GM23338 (cell line): ENCODE measurements at regions not wholly inside any gene's neighbourhood (a gene's known extent, or its start where the extent isn't known, plus 50 kb on each side); places are given as distances from the start of the nearest gene placed in this dataset.

Experiments used
- ATAC-seq: fragments of 200-7000 bp; cut with Tn5 transposase; 3 replicates; pipeline ENCODE4 v1.9.1; 2020
- DNase-seq: peaks from one replicate; pipeline ENCODE4 v3.0.0-alpha.2; 2015; ENCODE audit warnings: low spot score
- H2AFZ ChIP-seq: fragments of 200-600 bp; sonication (generic); 2 replicates; pipeline ENCODE4 v1.8.0; 2016; ENCODE audit warnings: antibody characterized with exemption, mild to moderate bottlenecking, moderate library complexity
- H3F3A ChIP-seq: fragments of 200-600 bp; sonication (generic); replicated peaks from 2 replicates; pipeline ENCODE4 v1.8.0; 2017; ENCODE audit warnings: antibody characterized with exemption, mixed run types, low read depth
- H3K27ac ChIP-seq: fragments of 200-600 bp; sonication (generic); 2 replicates; pipeline ENCODE4 v1.6.1; 2016; ENCODE audit warnings: low read depth
- H3K27me3 ChIP-seq: fragments of 200-600 bp; sonication (generic); 2 replicates; pipeline ENCODE4 v1.8.0; 2016; ENCODE audit warnings: mild to moderate bottlenecking, mixed run types, moderate library complexity; ENCODE audit not compliant: insufficient read depth
- H3K36me3 ChIP-seq: fragments of 200-600 bp; sonication (generic); 2 replicates; pipeline ENCODE4 v1.8.0; 2016; ENCODE audit warnings: mild to moderate bottlenecking; ENCODE audit not compliant: insufficient read depth
- H3K4me1 ChIP-seq: fragments of 200-600 bp; sonication (generic); 2 replicates; pipeline ENCODE4 v1.8.0; 2016; ENCODE audit warnings: mild to moderate bottlenecking, moderate library complexity; ENCODE audit not compliant: insufficient read depth
- H3K4me2 ChIP-seq: fragments of 200-600 bp; sonication (generic); 2 replicates; pipeline ENCODE4 v1.7.1; 2017; ENCODE audit warnings: mixed run types
- H3K4me3 ChIP-seq: fragments of 200-600 bp; sonication (generic); 2 replicates; pipeline ENCODE4 v1.6.1; 2016; ENCODE audit warnings: mixed run types
- H3K79me2 ChIP-seq: fragments of 200-600 bp; sonication (generic); replicated peaks from 2 replicates; pipeline ENCODE4 v1.8.0; 2017; ENCODE audit warnings: mild to moderate bottlenecking; ENCODE audit not compliant: insufficient read depth
- H3K9me2 ChIP-seq: fragments of 200-600 bp; sonication (generic); 2 replicates; pipeline ENCODE4 v1.8.0; 2017; ENCODE audit not compliant: insufficient read depth
- H4K20me1 ChIP-seq: fragments of 200-600 bp; sonication (generic); replicated peaks from 2 replicates; pipeline ENCODE4 v1.8.0; 2017; ENCODE audit warnings: mild to moderate bottlenecking; ENCODE audit not compliant: insufficient read depth
- H3K27ac Mint-ChIP-seq: 2 replicates; pipeline ENCODE4 v1.8.0; 2020; ENCODE audit warnings: inconsistent platforms, mild to moderate bottlenecking, moderate library complexity, mixed read lengths
- H3K27me3 Mint-ChIP-seq: 3 replicates; pipeline ENCODE4 v1.8.0; 2022; ENCODE audit warnings: low read depth, mild to moderate bottlenecking, moderate library complexity, mixed read lengths, inconsistent platforms; ENCODE audit not compliant: insufficient read depth, poor library complexity
- H3K36me3 Mint-ChIP-seq: 3 replicates; pipeline ENCODE4 v1.8.0; 2021; ENCODE audit warnings: low read depth, mild to moderate bottlenecking, inconsistent platforms, moderate library complexity, mixed read lengths
- H3K4me1 Mint-ChIP-seq: 3 replicates; pipeline ENCODE4 v1.8.0; 2020; ENCODE audit warnings: mild to moderate bottlenecking, inconsistent platforms, mixed read lengths
- H3K4me3 Mint-ChIP-seq: 3 replicates; pipeline ENCODE4 v1.8.0; 2021; ENCODE audit warnings: moderate library complexity, mild to moderate bottlenecking, inconsistent platforms, mixed read lengths
- H3K9me3 Mint-ChIP-seq: 3 replicates; pipeline ENCODE4 v1.8.0; 2020; ENCODE audit warnings: moderate library complexity, mild to moderate bottlenecking, inconsistent platforms, mixed read lengths
- CTCF ChIP-seq, 2 experiments: fragments of 200-600 bp in 1 of 2; sonication (generic) in 1 of 2; conservative IDR thresholded peaks; 2 replicates each; pipeline versions ENCODE4 v1.5.1 to v1.6.1; 2016 to 2017; ENCODE audit warnings: antibody characterized with exemption in 2 of 2, low read depth in 2 of 2, mild to moderate bottlenecking in 2 of 2, moderate library complexity in 1 of 2
- ETS1 ChIP-seq: IDR thresholded peaks from 2 replicates; pipeline ENCODE4 v1.6.1; 2016; ENCODE audit warnings: antibody characterized with exemption
- EZH2 ChIP-seq: fragments of 200-600 bp; sonication (generic); IDR thresholded peaks from one replicate; pipeline ENCODE4 v1.8.0; 2017; ENCODE audit warnings: antibody characterized with exemption, mild to moderate bottlenecking, low read depth; ENCODE audit not compliant: unreplicated experiment
- JUNB ChIP-seq: IDR thresholded peaks from one replicate; pipeline ENCODE4 v1.6.1; 2016; ENCODE audit warnings: antibody characterized with exemption; ENCODE audit not compliant: unreplicated experiment
- POLR2AphosphoS5 ChIP-seq: IDR thresholded peaks from 2 replicates; pipeline ENCODE4 v1.6.1; 2016; ENCODE audit warnings: antibody characterized with exemption, low read depth
- ZNF331 ChIP-seq: fragments of 250-450 bp; sonication (Bioruptor Pico); IDR thresholded peaks from 2 replicates; pipeline ENCODE4 v1.5.0; 2020; ENCODE audit warnings: low read depth, mild to moderate bottlenecking, moderate library complexity
- ZNF462 ChIP-seq: fragments of 250-450 bp; sonication (Bioruptor Pico); IDR thresholded peaks from 2 replicates; pipeline ENCODE4 v1.5.0; 2020; ENCODE audit warnings: mild to moderate bottlenecking, moderate library complexity

DNA sequence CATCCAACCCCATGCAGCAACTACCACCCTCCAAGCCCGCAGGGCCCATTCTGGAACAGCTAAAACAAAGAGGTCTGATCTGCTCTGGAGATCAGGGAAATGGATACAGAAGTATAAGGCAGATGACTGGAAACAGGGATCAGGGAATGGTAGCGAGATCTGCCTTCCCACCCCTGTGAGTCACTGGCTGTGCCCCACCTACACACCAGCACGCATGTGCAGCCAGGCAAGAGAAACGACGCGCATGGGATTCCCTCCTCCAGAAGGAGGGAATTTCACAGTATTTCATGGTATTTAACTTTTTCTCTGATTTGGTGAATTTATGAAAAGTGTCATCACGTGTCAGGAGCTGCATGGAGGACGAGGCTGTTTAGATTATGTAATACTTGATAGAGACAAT, 116.7 kb downstream of the ARRDC4 start (continued):
- TF ChIP-seq ZNF462 (CRISPR knock-in tag) (no peak), ETS1 (no peak)

DNA sequence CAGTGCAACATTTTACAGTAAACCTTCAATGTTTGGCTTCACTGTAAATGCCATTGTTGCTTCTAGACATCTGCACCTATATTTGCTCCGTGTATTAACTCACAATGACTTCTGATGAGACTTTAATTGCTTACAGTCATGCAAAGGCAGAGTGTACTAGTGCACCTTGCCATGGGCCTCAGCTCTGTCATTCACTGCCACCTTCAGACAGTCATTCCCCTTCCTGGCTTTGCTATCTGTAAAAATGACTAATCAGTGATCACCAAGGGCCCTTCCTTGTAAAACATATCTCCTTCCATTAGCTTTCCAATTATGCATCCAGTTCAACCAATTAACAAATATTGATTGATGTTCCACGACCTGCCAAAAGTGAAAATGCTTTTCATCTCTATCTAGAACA, 120.3 kb downstream of the ARRDC4 start:
- H3K4me3 ChIP-seq = no peak overlapping the region
- Mint-ChIP-seq H3K27me3 (peaks cover 4% of the 10 kb centered on the region), H3K4me1 (peaks cover 9% of the 10 kb centered on the region), H3K4me3 (no peak overlapping the region), H3K36me3 (no peaks in the 10 kb centered on the region), H3K27ac (no peak overlapping the region), H3K9me3 (no peaks in the 10 kb centered on the region)
- no peaks in the 10 kb centered on the region for H3K4me1 ChIP-seq
- no peak for ATAC-seq
- no peaks in the 10 kb centered on the region for H4K20me1 ChIP-seq
- H3K79me2 ChIP-seq = no peaks in the 10 kb centered on the region
- DNase-seq = no peak
- H3K4me2 ChIP-seq = no peak overlapping the region
- H3K36me3 ChIP-seq = no peaks in the 10 kb centered on the region
- no peaks in the 10 kb centered on the region for H3K9me2 ChIP-seq
- H3F3A ChIP-seq = no peaks in the 10 kb centered on the region
- no peak overlapping the region for H3K27ac ChIP-seq
- H3K27me3 ChIP-seq = no peaks in the 10 kb centered on the region
- H2AFZ ChIP-seq = no peak overlapping the region
- TF ChIP-seq ETS1 (no peak), JUNB (no peak), CTCF (conservative IDR thresholded peaks at IDR 0.05; ENCODE audit: low read depth in 2 of 2) (no peak), EZH2 (no peak), ZNF331 (CRISPR knock-in tag) (no peak), POLR2AphosphoS5 (no peak)
